GM23338 (cell line): ENCODE measurements at regions not wholly inside any gene's neighbourhood (a gene's known extent, or its start where the extent isn't known, plus 50 kb on each side); places are given as distances from the start of the nearest gene placed in this dataset.

Experiments
- CREB1 ChIP-seq: fragments of 250-450 bp; sonication (Bioruptor Pico); IDR thresholded peaks from 2 replicates; pipeline ENCODE4 v1.5.0; 2020; ENCODE audit warnings: low read depth, mild to moderate bottlenecking, moderate library complexity
- CTCF ChIP-seq, 2 experiments: fragments of 200-600 bp in 1 of 2; sonication (generic) in 1 of 2; conservative IDR thresholded peaks; 2 replicates each; pipeline versions ENCODE4 v1.5.1 to v1.6.1; 2016 to 2017; ENCODE audit warnings: antibody characterized with exemption in 2 of 2, low read depth in 2 of 2, mild to moderate bottlenecking in 2 of 2, moderate library complexity in 1 of 2
- EZH2 ChIP-seq: fragments of 200-600 bp; sonication (generic); IDR thresholded peaks from one replicate; pipeline ENCODE4 v1.8.0; 2017; ENCODE audit warnings: antibody characterized with exemption, mild to moderate bottlenecking, low read depth; ENCODE audit not compliant: unreplicated experiment
- POLR2AphosphoS5 ChIP-seq: IDR thresholded peaks from 2 replicates; pipeline ENCODE4 v1.6.1; 2016; ENCODE audit warnings: antibody characterized with exemption, low read depth

- TF ChIP-seq POLR2AphosphoS5 (no peak), CREB1 (CRISPR knock-in tag) (no peak), CTCF (conservative IDR thresholded peaks at IDR 0.05; ENCODE audit: low read depth in 2 of 2) (no peak), EZH2 (no peak)
Measured at GRCh38 chr2:56082665-56083064, 101.1 kb upstream of the CCDC85A start.
